Neutrophil (primary cell): ENCODE measurements at regions not wholly inside any gene's neighbourhood (a gene's known extent, or its start where the extent isn't known, plus 50 kb on each side); places are given as distances from the start of the nearest gene placed in this dataset.

ENCODE experiments used
- H3K27ac ChIP-seq: fragments of 200-600 bp; sonication (generic); 2 replicates; pipeline ENCODE4 v1.5.1; 2016; ENCODE audit warnings: mild to moderate bottlenecking, moderate library complexity
- H3K27me3 ChIP-seq: fragments of 200-600 bp; sonication (generic); 2 replicates; pipeline ENCODE4 v1.6.0; 2016; ENCODE audit warnings: mild to moderate bottlenecking
- H3K36me3 ChIP-seq: fragments of 200-600 bp; sonication (generic); 2 replicates; pipeline ENCODE4 v1.5.1; 2017
- H3K4me1 ChIP-seq, 2 experiments: fragments of 200-600 bp in 1 of 2; sonication (generic) in 1 of 2; 1 replicate in 1 of 2; 2 replicates in 1 of 2; pipeline versions ENCODE4 v1.5.1 to v1.6.1; 2013 to 2016; ENCODE audit warnings: low read depth in 1 of 2, low read length in 1 of 2, mild to moderate bottlenecking in 1 of 2, moderate library complexity in 1 of 2; ENCODE audit not compliant: control insufficient read depth in 1 of 2, insufficient read depth in 1 of 2
- H3K4me3 ChIP-seq, 2 experiments: fragments of 200-600 bp in 1 of 2; sonication (generic) in 1 of 2; 1 replicate in 1 of 2; 2 replicates in 1 of 2; pipeline ENCODE4 v1.5.1; 2013 to 2016; ENCODE audit warnings: low read depth in 1 of 2, low read length in 1 of 2, mild to moderate bottlenecking in 1 of 2, moderate library complexity in 1 of 2
- H3K9me3 ChIP-seq: fragments of 200-600 bp; sonication (generic); 2 replicates; pipeline ENCODE4 v1.5.1; 2016
- CTCF ChIP-seq: fragments of 200-600 bp; sonication (generic); IDR thresholded peaks from 2 replicates; pipeline ENCODE4 v1.5.1; 2016; ENCODE audit warnings: antibody characterized with exemption

GRCh38 chr5:67333171-67333570 is 136.6 kb upstream of the CD180 start:
- no peak for TF ChIP-seq CTCF
- Histone ChIP-seq H3K9me3 (no peaks in the 10 kb centered on the region), H3K36me3 (no peaks in the 10 kb centered on the region), H3K4me1 (no peaks in the 10 kb centered on the region), H3K27me3 (no peaks in the 10 kb centered on the region), H3K4me3 (no peak overlapping the region), H3K27ac (no peak overlapping the region)

GRCh38 chr5:67331296-67331925 is 134.8 kb upstream of the CD180 start:
- H3K27me3 ChIP-seq, result no peaks in the 10 kb centered on the region
- TF ChIP-seq CTCF, result no peak
- H3K4me1 ChIP-seq, result no peaks in the 10 kb centered on the region
- no peaks in the 10 kb centered on the region for H3K36me3 ChIP-seq
- no peak overlapping the region for H3K27ac ChIP-seq
- H3K9me3 ChIP-seq, result no peaks in the 10 kb centered on the region
- no peak overlapping the region for H3K4me3 ChIP-seq

GRCh38 chr5:67319935-67320725 is 123.5 kb upstream of the CD180 start:
- H3K27me3 ChIP-seq, result no peaks in the 10 kb centered on the region
- no peaks in the 10 kb centered on the region for H3K4me1 ChIP-seq
- no peak overlapping the region for H3K4me3 ChIP-seq
- no peaks in the 10 kb centered on the region for H3K36me3 ChIP-seq
- no peak for TF ChIP-seq CTCF
- no peak overlapping the region for H3K27ac ChIP-seq
- no peaks in the 10 kb centered on the region for H3K9me3 ChIP-seq

GRCh38 chr5:67318746-67319145 is 122.1 kb upstream of the CD180 start:
- H3K27ac ChIP-seq, result no peak overlapping the region
- no peaks in the 10 kb centered on the region for H3K4me1 ChIP-seq
- TF ChIP-seq CTCF, result no peak
- H3K9me3 ChIP-seq, result no peaks in the 10 kb centered on the region
- no peaks in the 10 kb centered on the region for H3K36me3 ChIP-seq
- no peaks in the 10 kb centered on the region for H3K27me3 ChIP-seq
- H3K4me3 ChIP-seq, result no peak overlapping the region

GRCh38 chr5:67317603-67318002 is 121.0 kb upstream of the CD180 start:
- Histone ChIP-seq H3K9me3 (no peaks in the 10 kb centered on the region), H3K4me3 (no peak overlapping the region), H3K4me1 (no peaks in the 10 kb centered on the region), H3K27ac (no peak overlapping the region), H3K36me3 (no peaks in the 10 kb centered on the region), H3K27me3 (no peaks in the 10 kb centered on the region)
- TF ChIP-seq CTCF, result no peak
